ENCODE measurements at regions not wholly inside any gene's neighbourhood (a gene's known extent, or its start where the extent isn't known, plus 50 kb on each side); places are given as distances from the start of the nearest gene placed in this dataset.

DNA sequence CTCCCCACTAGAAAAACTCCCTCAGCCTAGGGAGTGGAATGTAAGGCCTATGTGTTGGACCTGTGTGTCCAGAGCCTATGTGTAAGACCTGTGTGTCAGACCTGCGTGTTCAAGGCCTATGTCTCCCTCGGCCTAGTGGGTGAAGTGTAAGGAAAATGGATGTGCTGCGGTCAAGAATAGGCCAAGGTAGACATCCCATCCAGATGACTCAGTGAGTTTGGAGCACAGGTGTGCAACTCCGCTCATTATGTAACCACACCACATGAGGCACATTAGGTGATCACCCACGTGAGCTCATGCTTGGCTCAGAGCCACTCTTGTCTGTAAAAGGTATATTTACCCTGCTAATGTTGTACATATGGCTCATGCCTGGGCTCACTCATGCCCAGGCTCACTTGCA is 565.3 kb upstream of the CRIM1 start:
- H3K9me3 ChIP-seq (ENCODE audit: control insufficient read depth, insufficient read depth, low read length): no peaks in the 10 kb centered on the region
- H3K27ac ChIP-seq (ENCODE audit: low read length): no peak overlapping the region
- H3K27me3 ChIP-seq (ENCODE audit: control insufficient read depth, insufficient read depth, low read length): no peaks in the 10 kb centered on the region
- no peak for DNase-seq (ENCODE audit: low read depth, low spot score)
- no peak overlapping the region for H3K4me3 ChIP-seq (ENCODE audit: low read length)
- no peaks in the 10 kb centered on the region for H3K36me3 ChIP-seq (ENCODE audit: control insufficient read depth, insufficient read depth, low read length)
- no peaks in the 10 kb centered on the region for H3K4me1 ChIP-seq (ENCODE audit: control insufficient read depth, insufficient read depth, low read length)
- WGBS (ENCODE audit: insufficient coverage, insufficient read length): no CpG with 5 or more reads among the region's 5 CpGs

DNA sequence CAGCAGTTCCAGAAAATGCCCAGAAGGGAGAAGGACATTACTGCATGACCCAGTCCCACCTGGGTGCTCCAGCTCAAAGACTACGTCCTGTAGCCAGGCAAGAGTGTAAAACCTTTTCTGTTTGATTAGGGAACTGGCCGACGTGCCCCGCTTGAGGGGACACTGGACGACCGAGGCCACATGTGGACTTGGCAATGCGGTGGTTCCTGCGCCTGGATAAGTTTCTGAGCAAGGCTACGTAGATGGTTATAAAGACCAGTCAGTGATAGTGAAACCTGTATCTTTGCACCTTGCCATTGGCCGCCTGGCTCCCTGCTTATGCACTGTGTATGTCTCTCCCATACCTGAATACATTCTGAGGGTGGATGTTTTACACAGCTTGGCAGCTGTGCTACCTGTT is 567.0 kb upstream of the CRIM1 start:
- DNase-seq (ENCODE audit: low read depth, low spot score): no peak
- Histone ChIP-seq H3K36me3 (ENCODE audit: control insufficient read depth, insufficient read depth, low read length) (no peaks in the 10 kb centered on the region), H3K27me3 (ENCODE audit: control insufficient read depth, insufficient read depth, low read length) (no peaks in the 10 kb centered on the region), H3K4me1 (ENCODE audit: control insufficient read depth, insufficient read depth, low read length) (no peaks in the 10 kb centered on the region), H3K27ac (ENCODE audit: low read length) (no peak overlapping the region), H3K4me3 (ENCODE audit: low read length) (no peak overlapping the region), H3K9me3 (ENCODE audit: control insufficient read depth, insufficient read depth, low read length) (no peaks in the 10 kb centered on the region)
- no CpG with 5 or more reads among the region's 10 CpGs for WGBS (ENCODE audit: insufficient coverage, insufficient read length)

DNA sequence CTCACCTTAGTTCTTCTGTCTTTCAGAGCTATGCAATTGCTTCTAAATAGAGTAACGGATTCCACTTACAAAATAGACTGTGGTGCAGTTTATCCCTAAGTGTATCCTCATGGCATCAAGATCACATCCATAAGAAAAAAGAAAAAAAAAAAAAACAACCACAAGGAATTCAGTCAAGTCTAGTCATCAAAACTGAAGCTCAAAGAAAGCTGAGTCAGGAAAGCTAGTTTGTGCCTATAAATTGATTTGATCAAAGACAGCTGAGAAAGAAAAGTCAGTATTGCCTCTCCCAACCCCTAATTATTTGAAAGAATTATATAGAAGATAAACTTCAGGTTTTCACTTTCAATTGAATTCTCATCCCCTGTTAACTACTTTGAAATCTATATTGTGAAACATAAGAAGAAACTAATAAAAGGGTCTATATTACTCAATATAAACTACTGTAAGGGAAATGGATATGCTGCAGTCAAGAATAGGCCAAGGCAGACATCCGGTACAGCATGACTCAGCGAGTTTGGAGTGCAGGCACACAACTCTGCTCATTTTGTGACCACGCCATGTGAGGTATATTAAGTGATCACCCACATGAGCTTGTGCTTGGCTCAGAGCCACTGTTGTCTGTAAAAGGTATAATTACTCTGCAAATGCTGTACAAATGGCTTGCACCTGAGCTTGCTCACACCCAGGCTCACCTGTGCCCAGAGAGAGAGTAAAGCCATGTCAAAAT is 568.1 kb upstream of the CRIM1 start:
- Histone ChIP-seq H3K36me3 (ENCODE audit: control insufficient read depth, insufficient read depth, low read length) (no peaks in the 10 kb centered on the region), H3K4me1 (ENCODE audit: control insufficient read depth, insufficient read depth, low read length) (no peaks in the 10 kb centered on the region), H3K9me3 (ENCODE audit: control insufficient read depth, insufficient read depth, low read length) (no peaks in the 10 kb centered on the region), H3K4me3 (ENCODE audit: low read length) (no peak overlapping the region), H3K27me3 (ENCODE audit: control insufficient read depth, insufficient read depth, low read length) (no peaks in the 10 kb centered on the region), H3K27ac (ENCODE audit: low read length) (no peak overlapping the region)
- WGBS (ENCODE audit: insufficient coverage, insufficient read length): no CpG with 5 or more reads among the region's 4 CpGs
- no peak for DNase-seq (ENCODE audit: low read depth, low spot score)

DNA sequence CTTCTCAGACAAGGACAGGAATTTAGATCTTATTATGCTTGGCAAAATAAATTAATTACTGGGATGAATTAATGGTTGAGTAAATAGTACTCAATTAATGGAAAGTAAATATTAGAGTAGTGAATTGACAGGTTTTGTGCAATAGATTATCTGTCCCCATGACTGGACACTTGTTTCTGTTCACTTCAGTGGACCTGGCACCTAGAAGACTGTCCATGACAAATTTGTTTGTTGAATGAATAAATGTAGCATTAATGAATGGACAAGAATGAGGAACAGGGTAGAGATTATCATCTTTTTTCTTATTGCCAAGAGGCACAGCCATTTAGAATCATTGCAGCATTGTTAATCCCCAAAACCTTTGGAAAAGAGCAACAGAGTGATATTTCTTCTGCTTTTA is 570.0 kb upstream of the CRIM1 start:
- Histone ChIP-seq H3K4me1 (ENCODE audit: control insufficient read depth, insufficient read depth, low read length) (no peaks in the 10 kb centered on the region), H3K9me3 (ENCODE audit: control insufficient read depth, insufficient read depth, low read length) (no peaks in the 10 kb centered on the region), H3K27ac (ENCODE audit: low read length) (no peak overlapping the region), H3K36me3 (ENCODE audit: control insufficient read depth, insufficient read depth, low read length) (no peaks in the 10 kb centered on the region), H3K4me3 (ENCODE audit: low read length) (no peak overlapping the region), H3K27me3 (ENCODE audit: control insufficient read depth, insufficient read depth, low read length) (no peaks in the 10 kb centered on the region)
- DNase-seq (ENCODE audit: low read depth, low spot score): no peak

DNA sequence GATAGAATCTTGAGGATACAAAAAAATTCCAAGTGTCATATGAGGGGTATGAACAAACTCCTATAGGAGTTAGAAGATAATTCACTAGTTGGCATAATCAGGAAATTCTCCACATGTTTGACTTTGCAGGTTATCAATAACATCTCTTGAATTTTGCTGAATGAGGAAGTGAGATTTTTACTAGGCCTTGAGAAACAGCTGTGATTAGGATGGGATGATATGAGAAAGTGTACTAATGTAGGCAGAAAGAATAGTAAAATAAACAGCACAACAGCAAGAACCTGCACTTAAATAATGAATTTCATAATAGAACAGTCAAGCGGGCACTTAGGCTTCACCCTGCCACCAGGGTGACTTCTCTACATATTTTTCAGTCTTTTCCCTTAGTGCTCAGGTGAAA is 570.8 kb upstream of the CRIM1 start:
- no CpG with 5 or more reads among the region's 1 CpG for WGBS (ENCODE audit: insufficient coverage, insufficient read length)

DNA sequence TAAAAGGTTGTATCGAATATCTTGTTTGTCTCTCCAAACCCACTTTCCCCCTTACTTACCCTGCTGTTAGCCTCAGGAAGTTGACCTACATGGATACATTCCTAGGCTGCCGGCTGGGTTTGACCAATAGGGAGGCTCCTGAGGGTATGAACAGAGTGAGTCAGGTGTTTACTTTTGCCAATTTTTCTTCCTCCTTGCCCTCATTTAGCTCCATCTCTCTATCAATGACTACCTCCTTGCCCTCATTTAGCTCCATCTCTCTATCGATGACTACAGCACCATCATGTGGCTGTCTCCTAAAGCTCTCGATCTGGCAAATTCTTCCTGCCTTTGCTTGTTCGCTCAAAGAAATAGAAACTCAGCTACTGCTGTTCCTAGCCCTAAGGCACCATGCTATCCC is 571.9 kb upstream of the CRIM1 start:
- Histone ChIP-seq H3K9me3 (ENCODE audit: control insufficient read depth, insufficient read depth, low read length) (no peaks in the 10 kb centered on the region), H3K27ac (ENCODE audit: low read length) (no peak overlapping the region), H3K27me3 (ENCODE audit: control insufficient read depth, insufficient read depth, low read length) (no peaks in the 10 kb centered on the region), H3K4me1 (ENCODE audit: control insufficient read depth, insufficient read depth, low read length) (no peaks in the 10 kb centered on the region), H3K36me3 (ENCODE audit: control insufficient read depth, insufficient read depth, low read length) (no peaks in the 10 kb centered on the region), H3K4me3 (ENCODE audit: low read length) (no peak overlapping the region)
- no CpG with 5 or more reads among the region's 5 CpGs for WGBS (ENCODE audit: insufficient coverage, insufficient read length)
- no peak for DNase-seq (ENCODE audit: low read depth, low spot score)

More for the DNA sequence above, 570.8 kb upstream of the CRIM1 start:
- H3K4me1 ChIP-seq (ENCODE audit: control insufficient read depth, insufficient read depth, low read length): no peaks in the 10 kb centered on the region
- H3K4me3 ChIP-seq (ENCODE audit: low read length): no peak overlapping the region
- no peak overlapping the region for H3K27ac ChIP-seq (ENCODE audit: low read length)
- H3K27me3 ChIP-seq (ENCODE audit: control insufficient read depth, insufficient read depth, low read length): no peaks in the 10 kb centered on the region
- H3K36me3 ChIP-seq (ENCODE audit: control insufficient read depth, insufficient read depth, low read length): no peaks in the 10 kb centered on the region
- H3K9me3 ChIP-seq (ENCODE audit: control insufficient read depth, insufficient read depth, low read length): no peaks in the 10 kb centered on the region
- no peak for DNase-seq (ENCODE audit: low read depth, low spot score)

DNA sequence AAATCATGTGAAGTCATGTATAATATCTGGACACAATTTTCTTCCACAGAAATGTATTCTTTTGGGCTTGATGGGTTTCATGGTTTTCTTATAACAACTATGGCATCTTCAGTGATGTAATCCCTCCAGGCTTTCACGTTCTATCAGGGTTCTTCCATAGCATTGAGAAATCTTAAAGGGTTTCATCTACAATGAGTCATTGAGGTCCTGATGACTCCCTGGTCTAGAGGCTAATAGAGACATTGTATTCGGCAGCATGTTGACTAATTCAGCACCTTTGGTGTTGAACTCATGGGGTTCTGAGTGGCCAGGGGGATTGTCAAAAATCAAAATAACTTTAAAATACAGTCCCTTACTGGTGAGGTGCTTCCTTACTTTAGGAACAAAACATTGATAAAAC is 614.0 kb upstream of the CRIM1 start:
- WGBS (ENCODE audit: insufficient coverage, insufficient read length): no CpG with 5 or more reads among the region's 2 CpGs
- no peaks in the 10 kb centered on the region for H3K4me1 ChIP-seq (ENCODE audit: control insufficient read depth, insufficient read depth, low read length)
- no peaks in the 10 kb centered on the region for H3K36me3 ChIP-seq (ENCODE audit: control insufficient read depth, insufficient read depth, low read length)
- H3K27me3 ChIP-seq (ENCODE audit: control insufficient read depth, insufficient read depth, low read length): no peaks in the 10 kb centered on the region
- H3K9me3 ChIP-seq (ENCODE audit: control insufficient read depth, insufficient read depth, low read length): no peaks in the 10 kb centered on the region
- no peak overlapping the region for H3K27ac ChIP-seq (ENCODE audit: low read length)
- no peak overlapping the region for H3K4me3 ChIP-seq (ENCODE audit: low read length)
- no peak for DNase-seq (ENCODE audit: low read depth, low spot score)

DNA sequence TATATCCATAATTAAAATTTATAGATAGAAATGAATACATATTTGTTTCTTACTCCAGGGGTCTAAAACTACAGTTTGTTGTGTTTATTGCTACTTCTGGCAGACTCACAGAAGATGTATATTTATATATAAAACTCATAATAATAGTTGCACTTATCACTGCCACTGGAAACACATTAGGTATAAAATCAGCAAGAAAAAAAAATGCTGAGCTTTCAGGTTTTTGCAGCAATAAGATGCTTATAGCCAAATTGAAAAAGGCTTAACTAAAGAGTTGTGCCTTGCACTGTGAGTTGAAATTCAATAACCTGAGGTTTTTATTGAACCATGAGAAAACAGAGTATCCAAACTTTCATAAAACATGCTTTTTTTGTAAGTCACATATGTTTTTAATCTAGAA is 623.9 kb upstream of the CRIM1 start:
- no peak for DNase-seq (ENCODE audit: low read depth, low spot score)
- no peaks in the 10 kb centered on the region for H3K27me3 ChIP-seq (ENCODE audit: control insufficient read depth, insufficient read depth, low read length)
- H3K9me3 ChIP-seq (ENCODE audit: control insufficient read depth, insufficient read depth, low read length): no peaks in the 10 kb centered on the region
- H3K4me3 ChIP-seq (ENCODE audit: low read length): no peak overlapping the region
- no peak overlapping the region for H3K27ac ChIP-seq (ENCODE audit: low read length)
- no peaks in the 10 kb centered on the region for H3K36me3 ChIP-seq (ENCODE audit: control insufficient read depth, insufficient read depth, low read length)
- H3K4me1 ChIP-seq (ENCODE audit: control insufficient read depth, insufficient read depth, low read length): no peaks in the 10 kb centered on the region; the same call in 1 of the 2 replicates

DNA sequence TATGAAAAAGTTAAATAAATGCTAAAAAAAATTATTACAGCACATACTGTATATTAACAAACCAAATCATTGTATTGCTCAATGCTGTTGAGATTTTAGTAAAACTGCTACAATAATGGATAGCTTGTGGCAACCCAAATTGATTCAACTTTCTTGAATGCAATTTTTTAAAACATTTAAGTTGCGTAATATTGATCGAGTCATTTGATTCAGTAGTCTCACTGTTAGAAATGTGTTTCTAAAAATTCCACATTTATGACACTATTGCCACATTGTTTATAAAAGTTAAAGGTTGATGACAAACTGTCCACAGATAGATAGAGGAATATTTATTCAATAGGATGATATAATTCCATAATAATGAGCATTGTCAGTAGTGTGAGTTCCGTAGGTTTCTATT is 640.7 kb upstream of the CRIM1 start:
- H3K27ac ChIP-seq (ENCODE audit: low read length): no peak overlapping the region

DNA sequence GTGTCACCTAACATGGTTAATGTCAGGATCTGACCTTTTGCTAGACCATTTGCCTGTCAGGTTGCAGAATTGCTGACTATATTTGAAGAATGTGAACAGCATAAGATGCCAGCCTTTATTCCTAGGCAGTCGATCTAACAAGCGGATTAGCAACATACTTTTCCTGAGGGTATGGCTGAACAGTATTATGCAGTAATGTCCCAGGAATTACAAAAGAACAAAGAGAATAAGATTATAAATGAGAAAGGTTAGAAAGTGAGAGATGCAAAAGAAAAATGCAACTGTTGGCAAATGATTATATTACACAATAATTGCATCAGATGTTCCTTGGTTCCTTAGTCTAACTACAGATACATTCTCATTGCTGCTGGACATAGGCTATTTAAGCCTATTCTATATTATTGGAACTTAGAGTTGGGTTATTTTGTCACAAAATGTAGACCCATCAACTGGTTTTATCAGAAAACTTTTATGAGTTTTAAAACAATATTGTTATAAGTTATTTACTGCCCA is 647.1 kb upstream of the CRIM1 start:
- DNase-seq (ENCODE audit: low read depth, low spot score): no peak
- Histone ChIP-seq H3K4me3 (ENCODE audit: low read length) (no peak overlapping the region), H3K9me3 (ENCODE audit: control insufficient read depth, insufficient read depth, low read length) (no peaks in the 10 kb centered on the region), H3K36me3 (ENCODE audit: control insufficient read depth, insufficient read depth, low read length) (no peaks in the 10 kb centered on the region), H3K27ac (ENCODE audit: low read length) (no peak overlapping the region), H3K4me1 (ENCODE audit: control insufficient read depth, insufficient read depth, low read length) (no peaks in the 10 kb centered on the region), H3K27me3 (ENCODE audit: control insufficient read depth, insufficient read depth, low read length) (no peaks in the 10 kb centered on the region)
- WGBS (ENCODE audit: insufficient coverage, insufficient read length): no CpG with 5 or more reads among the region's 2 CpGs

More for the DNA sequence above, 640.7 kb upstream of the CRIM1 start:
- Histone ChIP-seq H3K4me3 (ENCODE audit: low read length) (no peak overlapping the region), H3K4me1 (ENCODE audit: control insufficient read depth, insufficient read depth, low read length) (no peaks in the 10 kb centered on the region), H3K9me3 (ENCODE audit: control insufficient read depth, insufficient read depth, low read length) (no peaks in the 10 kb centered on the region), H3K36me3 (ENCODE audit: control insufficient read depth, insufficient read depth, low read length) (no peaks in the 10 kb centered on the region), H3K27me3 (ENCODE audit: control insufficient read depth, insufficient read depth, low read length) (no peaks in the 10 kb centered on the region)
- DNase-seq (ENCODE audit: low read depth, low spot score): no peak
- no CpG with 5 or more reads among the region's 3 CpGs for WGBS (ENCODE audit: insufficient coverage, insufficient read length)

DNA sequence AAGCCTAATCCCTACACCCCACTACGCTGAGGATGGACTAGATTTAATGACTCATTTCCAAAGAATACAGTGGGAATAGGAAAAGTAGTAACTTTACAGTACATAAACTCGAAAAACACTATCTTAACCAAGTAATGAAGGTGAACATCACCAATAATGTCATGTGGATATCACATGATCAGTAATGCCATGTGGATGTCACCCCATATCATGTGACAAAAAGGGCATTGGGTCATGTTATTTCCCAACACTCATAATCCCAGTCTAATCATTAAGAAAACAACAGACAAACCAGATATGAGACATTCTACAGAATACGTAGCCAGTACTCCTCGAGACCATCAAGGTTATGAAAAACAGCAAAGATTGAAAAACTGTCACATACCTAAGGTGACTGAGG is 667.3 kb upstream of the CRIM1 start:
- Histone ChIP-seq H3K36me3 (ENCODE audit: control insufficient read depth, insufficient read depth, low read length) (no peaks in the 10 kb centered on the region), H3K4me1 (ENCODE audit: control insufficient read depth, insufficient read depth, low read length) (no peaks in the 10 kb centered on the region), H3K27ac (ENCODE audit: low read length) (no peak overlapping the region), H3K27me3 (ENCODE audit: control insufficient read depth, insufficient read depth, low read length) (no peaks in the 10 kb centered on the region), H3K4me3 (ENCODE audit: low read length) (no peak overlapping the region), H3K9me3 (ENCODE audit: control insufficient read depth, insufficient read depth, low read length) (no peaks in the 10 kb centered on the region)
- no peak for DNase-seq (ENCODE audit: low read depth, low spot score)
- WGBS (ENCODE audit: insufficient coverage, insufficient read length): no CpG with 5 or more reads among the region's 4 CpGs

Measured in iPS DF 6.9 (cell line).